ENCODE measurements at regions not wholly inside any gene's neighbourhood (a gene's known extent, or its start where the extent isn't known, plus 50 kb on each side); places are given as distances from the start of the nearest gene placed in this dataset.

DNA sequence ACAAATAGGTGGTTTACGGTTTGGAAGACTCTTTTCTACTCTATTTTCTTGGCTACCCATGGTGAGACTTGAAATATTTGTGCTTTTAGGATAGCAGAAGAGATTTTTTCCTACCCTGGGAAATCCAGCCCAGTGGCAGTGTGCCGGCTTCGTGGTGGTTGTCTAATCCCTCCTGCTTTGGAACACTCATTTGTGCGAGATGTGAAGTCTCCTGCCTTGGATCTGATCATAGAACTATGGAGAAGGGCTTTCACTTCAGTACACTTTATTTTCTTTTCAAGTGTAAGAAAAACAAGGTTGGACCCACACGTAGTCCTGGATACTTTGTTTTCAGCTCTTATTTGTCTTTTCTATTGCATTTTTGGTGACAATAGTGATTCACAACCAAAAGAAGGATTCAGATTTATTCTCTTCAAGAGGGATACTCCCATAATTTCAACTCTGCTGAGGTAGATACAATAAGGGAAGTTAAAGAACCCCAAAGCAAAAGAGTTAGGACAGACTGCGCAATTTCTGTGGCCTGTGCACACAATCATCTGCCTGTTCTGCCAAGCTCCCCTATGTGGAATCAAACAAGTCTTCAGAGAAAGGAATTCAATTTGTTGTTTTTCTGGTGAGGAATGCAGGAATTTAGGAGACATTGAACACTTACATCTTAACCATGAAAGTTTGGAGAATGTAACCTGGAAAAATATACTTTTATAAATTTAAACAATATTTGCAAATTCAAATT is 413.2 kb downstream of the GJA1 start:
- TF ChIP-seq EP300 (IDR thresholded peaks at IDR 0.05) (no peak), POLR2A (IDR thresholded peaks at IDR 0.05; ENCODE audit: low read depth) (no peak)
